GM10266 (cell line): ENCODE measurements at regions not wholly inside any gene's neighbourhood (a gene's known extent, or its start where the extent isn't known, plus 50 kb on each side); places are given as distances from the start of the nearest gene placed in this dataset.

Experiments used
- DNase-seq: peaks from one replicate; pipeline ENCODE4 v3.0.0; 2012; ENCODE audit errors: extremely low spot score
- CTCF ChIP-seq: IDR thresholded peaks from 2 replicates; pipeline ENCODE4 v1.5.1; 2012; ENCODE audit warnings: mild to moderate bottlenecking, low read depth; ENCODE audit not compliant: control insufficient read depth, insufficient read depth; ENCODE audit errors: missing control alignments

GRCh38 chr7:68587599-68587998, 1010.7 kb upstream of the AUTS2 start:
- no peak for DNase-seq
- TF ChIP-seq CTCF, result no peak

- no peak for TF ChIP-seq CTCF
- DNase-seq, result no peak
Observed at GRCh38 chr7:68601826-68602225, 996.4 kb upstream of the AUTS2 start.

DNA sequence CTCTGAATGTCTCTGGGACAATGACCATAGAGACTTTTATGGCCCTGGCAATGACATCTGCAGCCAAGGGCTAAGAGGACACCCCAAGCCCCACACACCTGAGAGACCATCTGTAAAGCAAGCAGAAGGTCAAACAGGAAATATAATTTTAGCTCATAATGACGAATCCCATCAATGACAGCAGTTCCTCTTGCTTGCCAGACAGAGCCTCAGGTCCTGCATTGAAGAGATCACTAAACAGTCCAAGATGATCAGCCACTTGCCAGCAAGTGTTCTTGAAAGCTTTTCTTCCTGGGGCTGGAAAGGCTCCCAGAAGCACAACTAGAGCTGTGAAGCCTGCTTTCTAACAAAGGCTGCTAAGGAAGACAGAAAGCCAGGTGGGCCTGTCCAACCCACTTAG, 993.7 kb upstream of the AUTS2 start:
- TF ChIP-seq CTCF, result no peak
- DNase-seq, result no peak

DNA sequence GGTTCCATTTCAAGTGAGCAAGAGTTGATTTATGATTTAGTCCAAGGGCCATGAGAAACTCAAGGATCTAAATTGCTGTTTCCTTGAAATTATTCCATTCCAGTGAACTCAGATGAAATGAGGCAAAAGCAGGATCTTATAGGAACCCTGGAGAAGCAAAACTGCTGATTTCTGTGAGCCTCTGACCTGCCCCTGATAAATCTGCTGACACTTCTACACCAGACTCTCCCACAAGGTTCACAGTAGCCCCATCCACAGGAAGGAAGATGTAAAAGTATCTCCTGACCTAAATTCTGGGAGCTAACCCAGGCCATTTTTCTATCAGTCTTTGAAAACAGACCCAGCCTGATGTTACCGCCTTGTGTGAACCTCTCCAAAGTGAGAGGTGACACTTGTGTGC, 987.6 kb upstream of the AUTS2 start:
- TF ChIP-seq CTCF, result no peak
- no peak for DNase-seq

DNA sequence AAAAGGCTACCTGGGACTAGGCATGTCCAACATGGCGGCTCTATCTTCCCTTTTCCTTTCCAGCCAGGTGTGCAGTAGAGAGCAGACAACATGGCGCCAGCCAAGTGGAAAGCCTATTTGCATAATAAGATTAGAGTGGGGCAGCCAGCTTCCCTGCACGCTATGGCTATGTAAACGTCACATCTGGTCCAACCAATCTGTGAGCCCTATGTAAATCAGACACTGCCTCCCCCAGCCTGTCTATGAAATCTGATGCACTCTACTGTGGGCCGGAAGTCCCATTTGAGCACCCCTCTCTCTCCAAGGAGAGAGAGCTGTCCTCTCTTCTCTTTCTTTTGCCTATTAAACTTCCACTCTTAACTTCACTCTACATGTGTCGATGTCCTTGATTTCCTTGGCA, 984.9 kb upstream of the AUTS2 start:
- DNase-seq, result no peak
- TF ChIP-seq CTCF, result no peak

DNA sequence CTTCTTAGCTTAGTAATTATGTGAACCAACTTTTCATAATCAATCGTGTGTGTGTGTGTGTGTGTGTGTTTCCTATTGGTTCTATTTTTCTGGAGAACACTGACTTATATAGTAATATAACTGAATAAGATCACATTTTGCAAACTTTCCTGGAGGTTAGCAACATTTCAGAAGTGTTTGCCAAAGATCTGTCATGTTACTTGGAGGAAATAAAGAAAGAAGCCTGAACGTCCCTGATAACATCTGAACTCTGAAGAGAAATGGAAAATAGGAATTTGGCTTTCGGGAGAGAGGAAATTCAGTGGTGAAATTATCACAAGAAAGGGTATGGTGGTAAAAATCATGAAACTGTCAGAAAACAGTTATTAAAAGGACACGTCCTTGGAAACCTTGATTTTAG, 984.4 kb upstream of the AUTS2 start:
- TF ChIP-seq CTCF, result no peak
- no peak for DNase-seq

- DNase-seq, result no peak
- TF ChIP-seq CTCF, result no peak
Observed at GRCh38 chr7:68619526-68619925, 978.7 kb upstream of the AUTS2 start.
